ENCODE measurements at regions not wholly inside any gene's neighbourhood (a gene's known extent, or its start where the extent isn't known, plus 50 kb on each side); places are given as distances from the start of the nearest gene placed in this dataset.
A peak's percentile ranks its signal among the peaks of the same experiment; 100 is the strongest.

- no peak for DNase-seq
Measured at GRCh38 chr1:162964901-162965300, 103.9 kb upstream of the CCDC190 start.

- no peak for DNase-seq
Measured at GRCh38 chr1:162956922-162957321, 95.9 kb upstream of the CCDC190 start.

- peak; percentile 13 for DNase-seq
Measured at GRCh38 chr1:162954824-162955223, 93.8 kb upstream of the CCDC190 start.

GRCh38 chr1:162952956-162953355, 92.0 kb upstream of the CCDC190 start:
- no peak for DNase-seq

GRCh38 chr1:162951553-162952315, 90.8 kb upstream of the CCDC190 start:
- DNase-seq, result no peak

DNA sequence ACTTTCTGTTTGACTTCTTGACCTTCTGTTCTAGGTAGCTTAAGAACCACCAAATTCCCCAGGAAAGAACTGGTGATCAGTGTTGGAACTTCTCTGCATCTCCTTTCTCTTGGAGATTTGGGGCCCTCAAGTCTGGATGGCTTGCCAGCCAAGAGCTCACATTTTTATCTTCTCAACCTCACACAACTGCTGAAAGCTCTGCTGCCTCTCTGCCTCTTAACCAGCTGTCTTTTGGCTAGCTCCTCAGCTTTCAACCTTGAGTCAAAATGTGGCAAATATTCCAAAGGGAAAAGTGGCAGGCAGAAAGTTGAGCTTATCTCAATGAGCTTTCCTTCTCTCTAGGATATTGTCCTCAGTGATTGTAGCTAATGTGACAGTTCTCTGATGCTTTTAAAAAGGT, 89.2 kb upstream of the CCDC190 start:
- no peak for DNase-seq

GRCh38 chr1:162946701-162947100, 85.7 kb upstream of the CCDC190 start:
- DNase-seq, result no peak

DNA sequence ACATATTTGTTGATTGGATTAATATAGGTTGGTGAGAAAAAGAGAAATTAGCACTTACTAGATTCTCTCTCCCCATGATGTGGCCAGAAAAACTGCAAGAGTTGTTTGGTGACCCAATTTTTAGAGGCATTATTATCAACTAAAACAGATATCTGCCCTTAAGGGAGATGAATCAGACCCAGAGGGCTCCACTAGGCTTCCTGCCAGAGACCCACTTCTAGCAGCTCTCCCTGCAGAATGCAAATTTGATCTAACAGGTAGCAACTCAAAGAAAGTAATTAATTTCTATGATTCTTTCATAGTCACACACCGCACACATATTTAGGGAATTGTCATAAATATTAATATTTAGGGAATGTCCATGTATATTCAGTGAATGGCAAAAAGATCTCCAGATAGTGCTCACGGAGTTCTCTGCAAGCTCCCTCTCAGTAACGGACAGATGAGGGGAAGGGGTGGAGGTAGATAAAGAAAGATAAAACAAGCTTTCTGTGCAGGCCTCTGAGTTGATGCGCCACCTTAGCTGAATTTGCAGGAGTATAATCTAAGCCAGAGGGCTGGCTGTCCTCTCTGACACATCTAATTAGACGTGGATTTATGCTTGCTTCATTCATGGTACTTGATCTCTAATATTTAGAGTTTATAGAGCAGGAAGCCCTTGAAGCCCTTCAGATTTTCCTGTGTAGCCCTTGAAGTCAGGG, 84.1 kb upstream of the CCDC190 start:
- no peak for DNase-seq

DNA sequence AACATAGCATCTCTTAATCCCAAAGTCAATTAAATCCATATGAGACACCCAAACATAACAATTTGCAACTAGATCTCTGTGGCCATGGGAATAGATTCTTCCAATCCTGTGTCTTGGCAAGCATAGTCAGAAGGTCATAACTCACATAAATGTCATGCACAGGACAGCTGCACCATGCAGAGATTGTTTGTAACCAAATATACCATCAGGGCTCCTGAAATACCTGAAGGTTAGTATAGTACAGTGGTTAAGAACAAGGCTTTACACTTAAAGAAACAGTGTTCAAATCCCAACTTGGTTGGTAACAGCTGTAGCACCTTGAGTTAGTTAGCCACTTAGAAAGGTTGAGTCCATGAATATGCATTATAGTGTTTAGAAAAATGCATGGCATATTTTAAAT, 82.6 kb upstream of the CCDC190 start:
- DNase-seq, result peak; percentile 77

DNA sequence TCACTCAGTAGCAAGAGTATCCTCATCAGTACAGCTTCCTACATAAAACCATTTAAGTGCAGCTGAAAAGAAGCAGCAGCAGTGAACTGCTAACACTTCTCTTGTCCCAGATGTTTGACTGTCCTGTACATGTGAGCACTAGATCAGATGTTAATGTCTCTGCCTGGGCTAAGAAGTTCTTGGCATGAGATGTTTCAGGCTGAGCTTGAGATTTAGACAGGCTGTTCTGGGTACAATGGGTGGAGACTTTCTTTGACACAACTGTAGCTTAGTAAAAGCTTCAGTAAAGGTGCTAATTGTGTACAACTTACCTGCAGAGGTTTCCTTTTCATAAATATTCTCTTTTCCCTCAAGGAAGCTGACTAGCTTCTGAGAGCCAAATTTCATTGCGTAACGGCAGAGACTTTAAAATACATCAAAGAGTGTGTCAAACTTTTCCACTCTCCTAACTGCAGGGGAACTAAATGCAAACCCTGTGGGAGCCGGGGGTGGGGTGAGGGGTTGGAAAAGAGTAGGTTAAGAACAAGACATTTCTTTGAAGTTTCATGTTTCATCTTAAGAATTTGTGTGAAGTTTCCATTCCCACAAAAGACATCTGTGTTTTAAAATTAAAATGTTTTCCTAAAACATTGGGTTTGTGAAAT, 82.1 kb upstream of the CCDC190 start:
- DNase-seq, result peak; percentile 70

DNA sequence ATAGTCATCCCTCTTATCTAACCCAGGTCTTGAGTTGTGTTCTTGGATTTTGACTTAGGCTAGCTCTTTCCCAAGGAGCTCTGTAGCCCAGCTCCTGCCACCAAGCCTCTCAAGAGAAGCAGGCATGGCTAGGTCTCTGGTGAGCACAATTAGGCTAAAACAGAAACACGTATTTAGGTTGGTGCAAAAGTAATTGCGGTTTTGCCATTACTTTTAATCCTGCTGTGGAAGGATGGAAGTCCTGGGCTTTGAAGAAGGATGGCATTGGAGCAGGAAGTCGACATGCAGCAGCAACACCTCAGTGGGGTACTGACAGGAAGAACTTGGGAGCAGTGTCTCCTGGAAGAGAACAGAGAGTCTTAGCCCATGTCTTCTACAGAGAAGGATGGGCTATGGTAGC, 80.0 kb upstream of the CCDC190 start:
- no peak for DNase-seq

- no peak for DNase-seq
Measured at GRCh38 chr1:162939035-162939434, 78.1 kb upstream of the CCDC190 start.

DNA sequence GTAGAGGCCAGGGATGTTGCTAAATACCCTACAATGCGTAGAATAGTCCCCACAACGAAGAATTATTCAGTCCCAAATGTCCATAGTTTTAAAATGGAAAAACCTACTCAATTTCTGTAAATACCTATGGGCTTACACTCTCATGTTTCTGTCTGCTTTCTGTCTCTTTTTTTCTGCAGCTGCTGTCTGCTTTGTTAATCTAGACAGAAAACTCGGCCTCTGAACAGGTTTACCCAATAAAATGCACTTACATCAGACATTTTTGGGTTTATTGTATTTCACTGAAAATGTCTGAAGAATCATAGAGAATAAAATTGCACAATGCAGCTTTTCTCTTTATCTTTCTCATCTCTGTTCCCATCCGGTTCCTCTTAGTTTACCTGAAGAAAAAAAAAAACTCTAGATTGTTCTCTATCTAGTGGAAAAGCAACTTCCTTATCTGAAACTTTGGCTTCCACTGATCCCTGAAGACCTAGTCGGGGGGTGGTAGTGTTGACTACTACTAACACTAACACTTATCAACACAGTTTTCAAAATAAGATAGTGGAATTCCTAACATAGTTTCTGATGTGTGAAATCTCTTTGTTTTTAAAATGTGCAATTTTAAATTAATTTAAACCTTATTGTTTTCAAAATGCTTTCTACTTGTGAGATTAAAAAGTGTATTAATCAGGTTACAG, 76.9 kb upstream of the CCDC190 start:
- peak; percentile 26 for DNase-seq

DNA sequence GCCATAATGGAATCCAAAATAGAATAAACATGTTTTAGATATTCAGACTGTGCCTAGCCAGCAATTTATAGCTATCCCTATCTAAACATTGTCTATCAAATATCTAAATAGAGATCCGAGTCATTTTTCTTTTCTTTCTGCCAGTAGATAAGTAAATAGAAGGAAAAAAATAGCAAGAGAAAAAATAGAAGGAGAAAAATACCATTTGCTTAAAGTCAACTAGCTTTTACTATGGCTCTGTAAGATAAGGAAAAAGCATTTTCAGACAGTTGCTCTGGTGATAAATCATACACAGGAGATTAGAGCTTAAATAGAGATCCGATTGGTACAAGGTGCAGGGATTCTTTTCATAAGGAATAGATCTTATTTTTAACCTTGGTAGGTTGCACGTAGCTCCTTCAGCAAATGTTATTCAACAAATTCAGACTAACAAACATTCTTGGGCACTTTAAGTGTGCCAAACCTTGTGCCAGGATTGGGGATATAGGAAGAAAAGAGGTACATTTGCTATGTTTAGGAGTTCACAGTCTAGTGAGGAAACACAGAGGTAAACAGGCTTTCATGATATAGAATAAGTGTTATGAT, 70.1 kb upstream of the CCDC190 start:
- DNase-seq, result no peak

GRCh38 chr1:162930532-162930931, 69.6 kb upstream of the CCDC190 start:
- DNase-seq, result no peak

DNA sequence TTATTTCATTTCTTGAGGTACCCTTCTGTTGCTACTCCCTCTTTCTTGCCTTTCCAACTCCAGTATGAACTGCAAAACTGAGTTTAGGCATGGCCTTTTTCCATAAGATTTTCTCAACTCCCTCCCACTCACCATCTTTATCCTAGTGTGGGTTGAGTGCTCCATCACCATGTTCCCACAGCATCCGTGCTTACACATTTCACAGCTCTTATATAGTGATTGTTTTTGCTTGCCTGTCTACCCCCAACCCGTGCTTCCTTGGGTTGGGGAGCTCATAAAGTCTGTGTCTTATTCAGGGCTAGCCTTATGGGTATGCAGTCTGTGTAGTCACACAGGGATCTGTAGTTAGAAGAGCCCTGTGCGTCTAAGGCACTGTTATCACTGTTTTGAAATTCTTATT, 68.2 kb upstream of the CCDC190 start:
- no peak for DNase-seq

GRCh38 chr1:162928141-162928540, 67.2 kb upstream of the CCDC190 start:
- no peak for DNase-seq

DNA sequence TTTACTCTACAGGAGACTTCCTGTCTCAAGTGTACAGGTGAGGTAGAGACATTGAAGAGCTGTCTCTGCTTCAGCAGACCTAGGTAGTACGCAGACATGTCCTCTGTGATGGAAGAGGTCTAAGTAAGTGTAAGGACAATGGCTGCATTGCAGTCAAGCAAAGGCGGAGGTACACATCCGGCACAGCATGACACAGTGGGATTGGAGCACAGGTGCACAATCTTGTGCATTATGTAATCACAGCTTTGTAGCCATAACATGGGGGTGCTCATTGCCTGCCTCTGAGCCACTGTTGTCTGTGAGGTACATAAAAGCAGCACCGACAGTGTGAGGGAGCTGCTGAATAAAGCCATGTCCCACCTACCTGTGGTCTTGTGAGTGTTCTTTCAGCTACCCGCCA, 66.4 kb upstream of the CCDC190 start:
- no peak for DNase-seq

DNA sequence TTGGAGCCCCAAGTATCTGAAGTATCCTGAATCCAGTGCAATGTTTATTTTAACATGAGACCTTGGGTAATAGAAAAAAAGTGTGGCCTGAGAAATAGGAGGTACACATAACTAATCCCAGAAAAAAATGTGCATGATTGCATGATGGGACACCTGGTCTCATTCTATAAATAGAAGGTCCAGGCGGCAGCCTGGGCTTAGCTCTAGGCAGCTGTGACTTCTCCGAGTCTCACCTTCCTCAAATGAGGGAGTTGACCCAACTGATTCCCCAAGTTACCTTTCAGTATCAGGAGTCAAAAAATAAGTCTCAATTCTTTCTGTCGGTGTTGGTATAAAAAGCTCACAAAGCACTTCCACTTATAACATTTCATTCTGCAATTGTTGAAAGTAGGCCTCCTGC, 65.9 kb upstream of the CCDC190 start:
- no peak for DNase-seq

- DNase-seq, result no peak
Measured at GRCh38 chr1:162924179-162924578, 63.2 kb upstream of the CCDC190 start.

GRCh38 chr1:162922201-162922600, 61.2 kb upstream of the CCDC190 start:
- no peak for DNase-seq

GRCh38 chr1:162921311-162921710, 60.3 kb upstream of the CCDC190 start:
- DNase-seq, result no peak

- no peak for DNase-seq
Measured at GRCh38 chr1:162919034-162919433, 58.1 kb upstream of the CCDC190 start.
